Activated CD4-positive, alpha-beta T cell treated with anti-CD3 and anti-CD28 coated beads, Interleukin-2, amount 50 U/mL, for 48 hours (primary cell): ENCODE measurements at regions not wholly inside any gene's neighbourhood (a gene's known extent, or its start where the extent isn't known, plus 50 kb on each side); places are given as distances from the start of the nearest gene placed in this dataset.
"Not testable (repeated sequence)": the region's sequence is repeated elsewhere in the genome, so short reads cannot be mapped to it uniquely, and the experiment has no call there.

Experiments used
- DNase-seq, 2 experiments: peaks; one replicate each; pipeline ENCODE4 v3.0.0-alpha.2; 2020

DNA sequence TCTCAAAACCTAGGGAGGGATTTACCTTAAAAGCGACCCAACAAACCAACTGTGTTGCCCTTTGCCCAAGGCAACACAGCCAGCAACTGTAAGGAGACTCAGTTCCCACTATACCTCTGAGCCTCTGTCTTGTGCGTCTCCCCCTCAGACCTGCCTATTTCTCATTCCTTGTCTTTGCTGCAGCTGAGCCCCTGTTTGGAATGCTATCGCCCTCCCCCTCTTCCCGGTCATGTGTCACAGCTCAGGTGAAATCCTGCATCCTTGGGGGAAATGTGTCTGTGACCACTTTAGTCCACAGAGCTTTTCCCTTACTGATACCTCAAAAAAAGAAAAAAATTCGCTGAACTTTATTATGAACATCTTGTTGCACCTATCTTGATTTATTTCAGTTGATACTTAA lies 52.0 kb upstream of the LRIG1 start:
- DNase-seq: no peak

DNA sequence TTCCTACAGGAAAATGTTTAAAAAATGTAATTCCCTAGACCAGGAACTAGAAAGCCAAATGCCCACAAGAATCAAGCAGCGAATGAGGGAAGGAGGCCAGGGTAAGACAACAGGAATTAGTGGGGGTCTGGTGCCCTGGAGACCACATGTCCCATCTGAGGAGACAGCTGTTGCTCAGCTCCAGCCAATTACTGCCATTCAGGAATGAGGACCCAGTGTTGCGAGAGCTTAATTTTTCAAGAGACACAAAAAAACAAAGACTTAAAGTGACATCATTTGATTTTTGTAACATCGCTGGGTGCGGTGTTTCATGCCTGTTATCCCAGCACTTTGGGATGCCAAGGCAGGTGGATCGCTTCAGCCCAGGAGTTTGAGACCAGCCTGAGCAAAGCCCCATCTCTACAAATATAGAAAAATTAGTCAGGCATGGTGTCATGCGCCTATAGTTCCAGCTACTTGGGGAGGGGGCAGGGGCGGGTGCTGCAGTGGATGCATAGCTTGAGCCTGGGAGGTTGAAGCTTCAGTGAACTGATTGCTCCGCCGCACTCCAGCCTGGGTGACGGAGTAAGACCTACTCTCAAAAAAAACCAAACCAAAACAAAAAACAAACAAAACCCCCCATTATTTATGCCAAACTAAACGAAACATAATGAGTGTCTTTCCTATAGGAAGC lies 52.8 kb upstream of the LRIG1 start:
- DNase-seq: no peak

DNA sequence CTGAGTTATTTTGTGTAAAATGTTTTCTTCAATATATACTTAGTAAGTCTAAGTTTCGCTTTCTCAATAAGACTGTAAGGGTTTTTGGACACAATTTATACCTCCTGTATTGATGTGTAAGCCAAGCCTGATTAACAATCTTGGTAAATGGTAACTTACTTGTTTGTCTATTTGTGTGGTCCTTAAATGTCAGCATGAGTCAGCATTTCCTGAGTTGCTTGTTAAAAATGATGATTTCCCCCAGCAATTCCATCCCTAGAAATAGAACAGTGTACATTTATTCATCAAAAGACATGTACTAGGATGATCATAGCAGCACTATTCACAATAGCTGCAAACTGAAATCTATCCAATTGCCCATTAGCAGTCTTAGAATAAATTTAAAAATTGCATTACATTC lies 53.4 kb upstream of the LRIG1 start:
- no peak for DNase-seq

DNA sequence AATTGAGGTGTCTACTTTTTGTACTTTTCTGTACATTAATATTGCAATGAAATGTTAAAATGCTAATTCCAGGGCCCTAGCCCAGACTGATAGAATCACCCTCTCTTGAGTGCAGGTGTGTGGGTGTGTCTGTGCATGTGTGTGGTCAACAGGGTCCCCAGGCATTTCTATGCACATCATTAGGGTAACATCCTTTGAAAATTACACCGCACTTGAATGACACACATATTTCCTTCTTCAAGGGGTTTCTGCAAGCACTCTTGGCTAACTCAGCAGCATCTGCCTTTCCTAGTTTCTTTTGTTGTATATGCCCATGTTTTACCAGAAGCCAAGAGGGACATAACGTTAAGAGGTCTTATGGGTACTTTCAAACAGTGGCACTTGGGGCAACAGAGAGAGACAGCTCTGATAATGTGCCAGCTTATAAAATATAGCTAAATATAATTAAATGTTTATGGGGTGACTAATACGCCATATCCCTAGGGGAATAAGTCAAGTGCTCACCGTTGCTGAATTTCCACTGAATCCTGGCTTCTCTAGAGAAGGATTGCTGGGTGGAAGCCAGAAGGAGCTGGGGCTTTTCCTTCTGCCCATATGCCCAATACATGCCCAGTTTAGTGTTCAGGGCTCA lies 54.5 kb upstream of the LRIG1 start:
- DNase-seq: no peak

DNA sequence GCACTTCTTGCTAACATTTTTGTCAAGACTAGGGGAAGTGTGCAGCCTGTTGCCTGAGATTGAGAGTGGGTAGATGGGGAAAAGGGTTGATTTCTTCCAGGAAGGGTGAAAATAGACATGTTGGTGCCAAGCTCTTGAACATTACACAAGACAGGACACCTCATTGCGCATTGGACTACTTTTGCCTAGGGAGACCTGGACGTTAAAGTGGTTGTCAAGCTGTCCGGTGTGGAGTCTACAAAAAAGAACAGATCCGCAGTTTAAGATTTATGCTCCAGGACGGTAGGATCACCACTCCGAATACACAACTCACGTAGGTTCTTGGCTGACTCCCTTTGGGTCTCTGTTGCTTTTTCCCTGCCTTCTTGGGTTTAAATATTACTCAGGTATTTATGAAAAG lies 56.3 kb upstream of the LRIG1 start:
- DNase-seq: no peak

DNA sequence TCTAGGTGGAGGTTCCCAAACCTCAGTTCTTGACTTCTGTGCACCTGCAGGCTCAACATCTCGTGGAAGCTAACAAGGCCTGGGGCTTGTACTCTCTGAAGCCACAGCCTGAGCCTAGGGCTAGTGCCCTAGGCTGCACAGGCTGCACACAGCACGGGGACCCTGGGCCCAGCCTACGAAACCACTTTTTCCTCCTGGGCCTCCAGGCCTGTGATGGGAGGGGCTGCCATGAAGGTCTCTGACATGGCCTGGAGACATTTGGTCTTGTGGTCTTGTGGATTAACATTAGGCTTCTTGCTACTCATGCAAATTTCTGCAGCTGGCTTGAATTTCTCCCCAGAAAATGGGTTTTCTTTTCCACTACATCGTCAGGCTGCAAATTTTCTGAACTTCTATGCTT lies 59.1 kb upstream of the LRIG1 start:
- DNase-seq: not testable (repeated sequence)

DNA sequence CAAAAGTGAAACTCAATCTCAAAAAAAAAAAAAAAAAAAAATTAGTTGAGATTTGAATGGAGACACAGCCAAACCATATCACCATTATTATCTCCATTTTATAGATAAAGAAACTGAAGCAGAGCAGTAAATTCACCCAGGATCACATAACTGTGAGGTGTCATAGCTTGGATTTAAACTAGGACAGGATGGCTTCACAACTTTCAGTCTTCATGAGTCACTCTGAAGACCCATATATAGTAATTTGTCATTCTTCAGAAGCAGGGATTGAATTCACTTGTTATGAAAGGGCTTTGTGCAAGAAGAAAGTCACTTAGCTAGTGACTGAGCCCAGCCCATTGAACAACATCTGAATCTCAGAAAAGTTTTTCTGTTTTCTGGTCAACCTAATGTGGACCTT lies 60.5 kb upstream of the LRIG1 start:
- DNase-seq: no peak

DNA sequence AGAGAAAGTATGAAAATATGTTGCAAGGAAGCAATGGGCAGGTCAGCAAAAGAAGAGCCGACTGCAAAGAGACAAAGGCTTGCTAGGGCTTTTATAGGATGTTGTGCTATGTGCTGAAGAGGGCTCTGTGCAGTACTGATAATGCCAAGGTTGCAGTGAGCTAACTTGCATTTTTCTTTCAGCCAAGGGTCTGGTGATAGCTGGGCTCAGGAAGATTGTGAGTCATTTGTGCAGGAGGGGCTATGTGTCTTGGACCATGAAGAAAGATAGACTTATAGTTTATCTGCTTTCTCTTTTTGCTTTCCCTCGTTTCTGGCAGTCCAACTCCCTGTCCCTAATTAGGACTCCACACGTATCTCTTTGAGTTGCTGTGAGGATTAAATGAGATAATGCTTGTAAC lies 64.5 kb upstream of the LRIG1 start:
- DNase-seq: no peak

DNA sequence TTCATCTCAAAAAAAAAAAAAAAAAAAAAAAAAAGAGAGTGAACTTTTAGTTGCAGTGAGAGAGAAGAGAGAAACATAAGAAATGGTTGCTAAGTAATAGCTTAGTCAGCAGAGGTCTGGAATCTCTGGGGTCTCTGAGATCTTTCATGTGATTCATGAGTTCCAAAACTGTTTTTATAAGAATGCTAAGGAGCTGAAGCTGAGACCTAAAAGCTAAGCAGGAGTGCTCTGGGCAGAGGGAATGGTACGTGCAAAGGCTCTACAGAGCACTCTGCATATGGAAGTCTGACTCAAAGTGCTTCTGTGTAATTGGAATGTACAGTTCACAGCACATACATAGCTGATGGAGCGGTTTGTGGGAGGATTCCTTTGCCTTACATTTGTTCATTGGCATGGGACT lies 66.3 kb upstream of the LRIG1 start:
- no peak for DNase-seq

DNA sequence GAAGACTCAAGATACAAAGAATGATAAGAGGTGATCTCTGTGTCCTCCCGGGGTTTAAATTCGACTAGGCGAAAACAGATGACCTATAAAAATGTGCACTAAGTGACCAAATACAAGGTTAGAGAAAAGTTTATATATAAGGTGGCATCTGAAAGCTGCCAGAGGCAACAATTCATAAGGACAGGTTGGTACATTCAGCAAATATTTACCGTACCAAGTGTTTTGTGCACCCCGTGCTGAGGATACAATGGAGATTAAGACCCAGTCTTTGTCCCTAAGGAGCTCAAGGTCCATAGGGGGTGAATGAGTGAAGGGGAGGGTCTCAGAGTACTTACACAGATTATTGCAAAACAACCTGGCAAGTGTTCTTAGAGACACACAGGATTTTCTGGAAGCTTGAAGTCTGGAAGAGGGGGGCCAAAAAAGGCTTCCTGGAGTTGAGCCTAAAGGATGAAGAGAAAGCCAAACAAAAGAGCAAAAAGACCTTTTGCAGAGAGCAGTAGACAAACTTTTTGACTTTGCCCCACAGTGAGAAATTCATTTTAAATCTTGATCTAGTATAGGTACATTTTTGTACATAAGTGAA lies 71.4 kb upstream of the LRIG1 start:
- DNase-seq: no peak

DNA sequence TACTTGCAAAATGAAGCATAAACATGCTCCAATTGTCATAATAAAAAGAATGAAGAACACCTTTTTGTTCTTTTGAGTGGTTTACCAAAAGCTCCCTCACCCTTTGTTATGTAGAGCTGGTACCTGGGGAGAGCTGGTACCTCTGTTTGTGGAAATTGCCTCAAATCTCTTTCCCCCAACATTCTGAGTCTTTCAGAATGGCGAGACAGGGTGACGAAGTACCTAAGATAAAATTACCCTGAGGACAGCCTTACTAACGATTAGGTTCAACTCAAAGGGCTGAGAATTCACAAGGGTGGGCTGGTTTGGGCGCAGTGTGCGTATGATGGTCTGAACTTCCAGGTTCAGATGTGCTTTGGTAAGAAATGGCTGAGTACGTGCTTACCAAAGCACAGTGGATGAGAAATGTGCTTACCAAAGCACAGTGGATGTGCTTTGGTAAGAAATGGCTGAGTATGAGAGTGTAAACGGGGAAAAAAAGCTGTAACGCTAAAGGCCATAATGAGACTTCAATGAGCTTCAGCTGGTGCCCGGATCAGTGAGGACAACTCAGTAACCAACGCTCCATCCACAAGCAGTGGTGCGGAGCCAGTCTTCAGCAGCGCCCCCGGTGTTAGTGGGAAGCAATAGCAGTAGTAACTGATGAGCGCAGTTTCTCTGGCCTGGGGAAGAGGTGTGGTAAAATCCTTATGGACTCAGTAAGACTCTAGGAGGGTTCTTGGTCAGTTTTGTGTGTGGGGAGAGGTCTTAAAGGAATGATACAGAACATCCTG lies 72.3 kb upstream of the LRIG1 start:
- DNase-seq: peak; percentile 5

DNA sequence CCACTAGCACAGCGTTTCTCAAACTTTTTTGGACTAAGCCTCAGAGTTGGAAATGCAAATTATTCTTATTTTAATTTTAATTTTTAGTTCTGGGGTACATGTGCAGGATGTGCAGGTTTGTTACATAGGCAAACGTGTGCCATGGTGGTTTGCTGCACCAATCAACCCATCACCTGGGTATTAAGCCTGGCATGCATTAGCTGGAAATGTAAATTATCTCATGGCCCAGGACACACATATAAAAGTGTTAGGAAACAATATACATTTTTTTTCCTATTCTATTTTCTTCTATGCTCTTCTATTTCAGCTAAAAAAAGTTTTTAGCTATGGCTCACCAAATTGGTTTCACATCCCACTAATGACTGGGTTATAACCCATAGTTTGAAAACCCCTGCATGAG lies 73.3 kb upstream of the LRIG1 start:
- DNase-seq: no peak

DNA sequence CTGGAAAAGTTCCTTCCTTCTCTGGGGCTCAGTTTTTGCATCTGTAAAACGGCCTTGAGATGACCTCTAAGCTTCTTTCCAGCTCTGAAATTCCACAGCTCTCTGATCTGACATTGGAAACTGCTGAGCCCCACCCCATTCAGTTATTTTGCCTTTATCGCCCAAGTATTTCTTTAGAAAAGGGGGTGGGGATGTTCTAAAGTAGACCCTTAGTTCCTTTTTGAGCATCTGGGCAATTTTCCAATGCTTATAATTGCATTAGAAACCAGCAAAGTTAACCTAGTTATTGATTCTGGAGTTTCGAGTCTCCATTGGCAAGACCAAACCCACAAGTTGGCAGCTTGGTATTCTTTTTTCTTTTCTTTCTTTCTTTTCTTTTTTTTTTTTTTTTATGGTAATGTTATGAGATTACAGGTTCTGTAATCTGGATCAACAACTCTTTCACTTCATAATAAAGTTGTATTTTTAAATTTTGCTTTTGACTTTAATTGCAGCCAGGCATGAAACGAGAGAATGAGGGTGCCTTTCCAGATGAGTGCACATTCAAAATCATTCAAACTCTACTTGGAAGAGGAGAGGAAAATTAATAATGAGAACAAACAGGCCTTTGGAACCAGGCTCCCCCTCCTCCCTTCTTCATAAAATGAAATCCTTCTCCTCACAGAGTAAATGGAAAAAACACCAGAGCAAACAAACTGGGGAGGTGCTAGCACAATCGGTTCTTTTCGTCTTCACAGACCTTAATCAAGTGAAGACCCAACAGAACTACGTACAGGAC lies 76.8 kb upstream of the LRIG1 start:
- no peak for DNase-seq

DNA sequence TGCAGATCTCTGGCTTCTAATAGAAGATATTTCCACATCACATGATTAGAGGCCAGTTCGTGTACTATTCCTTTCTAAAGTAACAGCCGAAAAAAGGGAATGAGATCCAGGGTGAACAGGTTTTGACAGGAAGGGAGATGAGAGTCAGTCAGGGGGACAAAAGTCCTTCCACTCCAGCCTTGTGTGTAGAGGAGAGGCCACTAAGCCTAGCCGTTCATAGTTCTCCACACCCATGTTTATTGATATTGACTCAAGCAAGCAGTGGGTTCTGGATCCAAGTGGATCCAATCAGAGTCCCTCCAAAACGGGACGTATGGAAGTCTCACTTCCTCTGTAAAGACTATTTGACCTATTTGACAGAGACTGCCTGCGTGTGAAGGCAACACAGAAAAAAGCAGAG lies 80.4 kb upstream of the LRIG1 start:
- no peak for DNase-seq

DNA sequence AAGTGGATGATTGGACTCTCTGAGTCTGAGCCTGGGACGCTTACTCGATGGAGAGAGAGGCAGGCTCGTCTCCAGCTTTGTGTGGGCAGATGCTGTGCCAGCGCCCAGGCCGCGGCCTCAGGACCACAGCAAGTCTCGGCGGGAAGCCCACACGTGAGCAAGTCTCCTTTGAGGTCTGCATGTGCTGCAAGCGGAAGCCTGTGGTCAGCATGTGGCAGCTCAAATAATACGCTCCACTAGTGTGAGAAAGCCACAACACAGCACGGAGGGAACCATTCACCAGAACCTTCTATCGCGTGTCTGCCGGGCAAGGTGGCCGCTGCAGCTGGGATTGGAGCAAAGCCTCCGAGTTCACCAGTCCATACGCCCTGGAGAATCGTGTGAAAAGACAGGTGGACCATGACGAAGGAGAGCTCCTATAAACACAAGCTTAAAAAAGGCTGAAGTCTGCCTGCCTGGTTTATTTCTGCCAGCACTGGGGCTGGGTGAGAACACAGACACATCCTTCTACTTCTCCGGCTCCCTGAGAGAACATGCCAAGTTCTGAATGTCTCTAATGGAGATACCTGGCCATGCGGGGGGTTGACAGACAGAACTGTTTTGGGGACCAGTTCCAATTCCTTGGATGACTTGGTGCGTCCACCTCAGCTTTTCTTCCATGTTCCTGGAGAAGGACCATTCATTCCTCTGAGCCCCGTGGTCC lies 82.0 kb upstream of the LRIG1 start:
- DNase-seq: peak; percentile 13 to 28

DNA sequence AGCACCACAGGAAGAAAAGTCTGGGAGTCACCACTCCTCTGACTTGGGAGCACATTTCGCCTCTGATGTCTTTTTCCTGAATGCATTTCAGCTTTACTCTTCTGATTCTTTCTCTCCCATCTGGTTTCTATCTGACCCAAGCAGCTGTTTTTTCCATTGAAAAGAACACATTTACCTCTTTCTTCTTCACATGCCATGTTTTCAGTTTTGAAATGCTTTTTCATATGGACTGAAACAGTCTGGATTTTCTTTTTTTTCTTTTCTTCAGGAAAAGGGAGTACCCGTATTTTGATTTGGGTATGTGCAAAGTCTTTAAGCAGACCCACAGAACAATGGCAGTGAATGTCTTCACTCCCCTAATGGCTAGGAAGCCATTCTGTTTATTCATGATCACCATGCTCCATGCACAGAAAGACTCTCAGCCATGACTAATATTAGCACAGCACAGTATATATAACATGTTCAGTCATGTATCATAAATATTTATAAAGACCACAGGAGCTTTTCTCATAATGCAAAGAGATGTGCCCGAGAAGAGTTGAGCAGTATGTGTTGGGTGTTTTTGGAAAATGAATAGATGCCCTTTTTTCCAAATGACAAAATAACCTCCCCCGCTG lies 82.7 kb upstream of the LRIG1 start:
- no peak for DNase-seq

DNA sequence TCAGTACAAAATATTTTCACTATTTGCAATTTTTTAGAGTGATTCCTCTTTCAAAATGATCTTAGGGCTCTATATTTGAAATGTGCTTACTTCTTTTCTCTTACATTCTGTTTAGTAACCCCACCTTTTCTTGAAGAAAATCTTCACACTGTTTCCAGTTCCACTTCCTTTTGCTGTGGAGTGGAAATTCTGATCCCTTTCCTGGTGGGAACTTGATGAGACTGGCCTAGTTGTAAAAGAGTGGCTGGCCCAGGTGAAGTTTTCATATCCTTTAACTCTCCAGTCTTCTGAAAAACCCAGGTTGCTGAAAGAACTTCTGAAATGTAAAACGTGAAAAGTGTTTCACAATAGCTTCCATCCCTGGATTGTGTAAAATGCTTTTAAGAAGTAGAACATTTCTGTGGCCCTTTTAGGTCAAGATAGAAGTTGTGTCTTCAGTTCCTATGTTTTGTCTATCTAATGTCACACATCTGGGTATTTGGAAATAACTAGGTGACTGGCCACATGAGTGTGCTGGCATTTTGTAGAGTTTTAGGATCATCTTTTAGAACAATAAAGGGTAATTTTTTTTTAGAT lies 84.8 kb upstream of the LRIG1 start:
- DNase-seq: no peak

DNA sequence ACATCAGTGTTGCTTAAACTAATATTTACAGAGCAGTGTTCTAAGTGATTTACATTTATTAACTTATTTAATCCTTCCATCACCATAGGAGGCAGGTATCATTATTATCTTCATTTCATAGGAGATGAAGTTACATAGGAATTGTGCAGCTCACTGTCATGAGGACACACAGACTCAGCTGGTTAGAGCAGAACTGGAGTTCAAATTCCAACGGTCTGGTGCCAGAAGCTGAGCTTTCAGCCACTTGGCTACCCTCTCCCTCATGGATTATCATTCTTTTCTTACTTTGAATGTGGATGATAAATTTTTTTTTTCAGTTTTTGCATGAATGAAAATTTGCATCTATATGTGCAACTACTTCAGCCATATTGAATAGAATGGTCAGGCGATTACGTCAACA lies 86.0 kb upstream of the LRIG1 start:
- no peak for DNase-seq

DNA sequence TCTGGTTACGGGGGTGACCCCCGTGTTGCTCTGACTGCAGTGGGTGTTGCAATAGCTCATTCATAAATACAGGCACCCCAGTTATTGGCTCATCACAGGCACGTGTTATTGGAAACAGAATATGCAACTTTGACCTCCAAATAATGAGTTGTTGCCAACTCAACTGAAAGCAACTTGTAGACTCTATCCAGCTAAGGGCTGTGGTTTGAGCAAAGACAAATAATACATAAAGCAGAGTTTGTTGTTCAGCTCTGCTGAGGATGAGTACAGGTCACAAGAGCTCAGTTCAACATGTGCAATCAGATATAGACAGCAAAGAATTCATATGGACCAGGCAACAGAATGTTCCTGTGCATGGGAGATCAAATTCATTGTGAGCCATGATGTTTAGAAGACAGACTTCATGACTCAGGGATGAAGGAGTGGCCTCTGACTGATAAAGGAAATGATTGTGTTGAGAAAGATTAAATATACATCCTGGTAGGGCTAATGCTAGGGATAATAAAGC lies 87.6 kb upstream of the LRIG1 start:
- no peak for DNase-seq

DNA sequence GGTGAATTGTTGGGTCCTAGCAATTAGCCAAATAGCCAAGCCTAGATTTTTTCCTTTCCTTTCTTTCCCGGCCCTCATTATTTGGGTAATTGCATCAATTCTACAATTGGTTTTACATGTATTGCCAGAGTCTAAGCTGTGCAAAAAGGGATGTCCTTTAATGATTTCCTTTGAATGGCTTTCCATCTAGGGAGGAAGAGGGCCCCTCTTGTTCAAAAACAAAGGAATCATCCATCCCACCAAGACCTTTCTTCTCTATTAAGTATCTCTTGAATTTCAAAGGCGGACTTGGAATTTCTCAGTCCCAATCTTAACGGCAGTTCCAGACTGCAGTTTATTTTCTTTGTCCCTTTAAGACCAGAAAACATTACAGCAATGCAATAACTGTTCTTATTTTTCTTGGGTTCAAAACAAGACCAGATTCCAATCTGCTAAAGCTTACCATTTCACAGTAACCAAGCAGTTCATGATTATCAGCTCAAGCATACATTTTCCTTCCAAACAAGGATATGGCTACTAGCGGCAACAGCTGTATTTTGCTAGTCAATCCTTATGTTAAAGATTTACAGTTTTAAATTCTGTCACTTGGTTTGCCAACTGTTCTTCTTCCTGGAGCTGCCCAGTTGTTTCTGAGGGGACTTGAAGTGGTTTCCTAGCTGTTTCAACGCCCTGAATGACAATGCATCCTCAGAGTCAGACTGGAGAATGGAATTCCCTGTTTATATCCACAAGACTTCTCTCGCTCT lies 91.4 kb upstream of the LRIG1 start:
- DNase-seq: no peak
